ENCODE measurements at regions not wholly inside any gene's neighbourhood (a gene's known extent, or its start where the extent isn't known, plus 50 kb on each side); places are given as distances from the start of the nearest gene placed in this dataset.
"Not testable (repeated sequence)": the region's sequence is repeated elsewhere in the genome, so short reads cannot be mapped to it uniquely, and the experiment has no call there.

GRCh38 chr14:105891631-105892452 is 365.5 kb downstream of the TMEM121 start:
- no peak for DNase-seq (ENCODE audit: low read depth)

GRCh38 chr14:105892453-105893441 is 366.4 kb downstream of the TMEM121 start:
- not testable (repeated sequence) for DNase-seq (ENCODE audit: low read depth); H3K4me3 ChIP-seq (ENCODE audit: low read depth, low read length)

More at GRCh38 chr14:105891631-105892452, 365.5 kb downstream of the TMEM121 start:
- H3K4me3 ChIP-seq (ENCODE audit: low read depth, low read length) = no peak overlapping the region
- TF ChIP-seq CTCF (IDR thresholded peaks at IDR 0.05; ENCODE audit: insufficient read depth, low read depth, low read length, missing control alignments) = no peak

GRCh38 chr14:105893686-105894085 is 367.3 kb downstream of the TMEM121 start:
- H3K4me3 ChIP-seq (ENCODE audit: low read depth, low read length); DNase-seq (ENCODE audit: low read depth): not testable (repeated sequence)

DNA sequence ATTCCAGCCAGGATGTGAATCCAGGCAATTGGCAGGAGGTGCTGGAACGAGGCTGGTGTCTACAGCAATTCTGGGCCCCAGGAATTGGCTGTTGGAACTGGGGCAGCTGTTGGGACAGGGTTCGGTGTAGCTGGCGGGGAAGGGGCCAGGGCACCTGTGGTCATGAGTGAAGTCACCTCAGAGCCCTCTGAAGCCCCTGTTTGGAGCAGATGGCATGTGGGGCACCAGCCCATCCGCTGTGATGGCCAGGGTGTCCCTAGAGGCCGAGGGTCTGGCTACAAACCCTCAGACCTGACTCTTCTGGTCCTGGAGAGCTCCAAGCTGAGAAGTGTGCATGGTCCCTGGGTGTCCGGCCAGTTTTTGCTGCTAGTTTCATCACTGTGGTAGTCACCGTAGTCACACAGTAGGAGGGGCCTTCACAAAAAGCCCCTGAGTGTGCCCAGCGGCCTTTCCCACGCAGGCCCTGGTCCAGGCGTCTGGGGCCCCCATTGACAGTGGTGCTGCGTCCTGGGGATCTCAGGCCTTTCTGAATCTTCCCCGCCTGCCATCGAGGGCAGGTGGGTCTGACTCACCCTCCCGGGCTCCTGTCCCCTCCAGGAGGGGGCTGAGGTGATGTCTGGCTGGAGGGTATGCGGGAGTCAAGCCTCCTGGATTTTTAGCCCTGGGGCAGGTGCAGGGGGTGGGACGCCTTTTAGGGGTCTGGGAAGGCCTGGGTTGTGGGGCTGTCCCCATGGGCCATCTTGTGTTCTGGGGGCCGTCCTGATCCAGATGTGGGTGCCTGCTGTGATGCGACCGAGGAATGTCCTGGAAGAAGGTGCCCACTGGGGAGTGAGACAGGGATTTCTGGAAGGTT is 368.0 kb downstream of the TMEM121 start:
- TF ChIP-seq CTCF (IDR thresholded peaks at IDR 0.05; ENCODE audit: insufficient read depth, low read depth, low read length, missing control alignments) = no peak
- no peak for DNase-seq (ENCODE audit: low read depth)
- H3K4me3 ChIP-seq (ENCODE audit: low read depth, low read length) = no peak overlapping the region

- DNase-seq (ENCODE audit: low read depth) = no peak
- no peak for TF ChIP-seq CTCF (IDR thresholded peaks at IDR 0.05; ENCODE audit: insufficient read depth, low read depth, low read length, missing control alignments)
- H3K4me3 ChIP-seq (ENCODE audit: low read depth, low read length) = no peak overlapping the region
These were observed 368.8 kb downstream of the TMEM121 start for GRCh38 chr14:105894978-105895881.

DNA sequence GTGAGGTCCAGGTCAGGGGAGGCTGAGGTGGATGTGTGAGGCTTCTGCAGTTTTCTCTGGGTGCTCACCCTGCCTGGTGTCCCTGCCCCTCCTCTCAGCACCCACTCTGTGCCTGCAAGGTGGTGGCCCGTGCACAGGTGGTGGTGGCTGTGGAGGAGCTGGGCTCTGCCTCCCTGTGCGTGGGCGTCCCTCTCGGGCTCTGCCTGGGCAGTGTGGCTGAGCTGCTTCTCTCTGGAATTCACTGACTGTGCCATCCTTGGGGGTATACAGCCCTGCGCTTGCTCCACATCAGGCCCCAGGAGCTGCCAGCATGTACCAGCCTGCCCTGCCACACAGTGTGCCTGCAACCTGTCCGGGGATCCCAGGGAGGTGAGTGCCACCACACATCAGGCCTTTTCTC is 369.8 kb downstream of the TMEM121 start:
- H3K4me3 ChIP-seq (ENCODE audit: low read depth, low read length); DNase-seq (ENCODE audit: low read depth): not testable (repeated sequence)

DNA sequence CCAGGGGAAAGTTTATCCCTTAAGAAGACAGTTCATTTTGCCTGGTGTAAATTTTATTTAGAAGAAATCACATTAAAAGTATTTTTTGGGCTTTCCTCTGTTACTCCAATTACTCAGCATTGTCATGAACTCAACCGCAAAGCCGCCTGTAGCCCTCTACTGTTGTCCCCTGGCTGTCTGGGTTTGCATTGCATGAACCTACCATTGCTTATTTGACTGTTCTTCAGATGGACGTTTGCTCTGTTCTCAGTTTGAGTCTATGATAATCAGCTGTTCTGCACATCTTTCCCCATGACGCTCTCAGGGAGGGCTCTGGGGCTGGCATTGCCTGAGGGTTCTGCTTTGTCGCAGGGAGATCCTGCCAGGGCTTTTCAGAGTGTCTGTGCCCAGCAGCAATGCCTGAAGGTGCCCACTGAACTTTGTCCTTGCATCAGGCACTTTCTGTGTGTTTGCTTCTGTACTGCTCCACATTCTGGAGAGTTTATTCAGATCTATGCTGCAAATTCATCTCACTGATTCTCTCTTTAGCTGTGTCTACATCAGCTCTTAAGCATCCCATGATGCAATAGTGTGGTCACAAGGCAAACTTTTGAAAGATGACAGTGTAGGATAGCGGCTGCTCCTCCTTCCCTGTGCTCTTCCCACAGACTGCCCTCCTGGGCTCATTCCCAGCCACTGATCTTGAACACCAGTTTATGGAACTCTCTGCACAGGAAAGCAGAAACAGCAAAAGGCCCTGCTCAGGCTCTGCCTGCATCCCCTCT is 370.8 kb downstream of the TMEM121 start:
- H3K4me3 ChIP-seq (ENCODE audit: low read depth, low read length); DNase-seq (ENCODE audit: low read depth): not testable (repeated sequence)

DNA sequence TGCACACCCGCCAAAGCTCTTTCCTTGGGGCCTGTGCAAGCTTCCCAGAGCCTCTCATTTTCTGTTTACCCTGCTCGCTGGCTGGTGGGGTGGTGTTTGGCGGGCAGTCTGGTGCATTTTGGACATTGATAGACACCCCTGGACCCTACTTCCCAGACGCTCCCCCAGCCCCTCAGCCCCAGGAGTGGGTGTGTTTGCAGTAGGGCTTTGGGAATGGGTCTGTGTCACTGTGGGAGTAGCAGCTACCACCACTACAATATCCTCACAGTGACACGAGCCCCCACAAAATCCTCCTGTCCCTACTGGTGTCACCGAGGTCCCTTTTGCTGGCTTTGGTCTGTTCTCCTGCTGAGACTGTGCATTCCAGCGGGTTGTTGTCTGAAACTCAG is 371.3 kb downstream of the TMEM121 start:
- TF ChIP-seq CTCF (IDR thresholded peaks at IDR 0.05; ENCODE audit: insufficient read depth, low read depth, low read length, missing control alignments) = no peak
- H3K4me3 ChIP-seq (ENCODE audit: low read depth, low read length) = no peak overlapping the region
- no peak for DNase-seq (ENCODE audit: low read depth)
